Esophagus muscularis mucosa (tissue), 4 donors: ENCODE measurements at regions not wholly inside any gene's neighbourhood (a gene's known extent, or its start where the extent isn't known, plus 50 kb on each side); places are given as distances from the start of the nearest gene placed in this dataset.

ENCODE experiments used
- EP300 ChIP-seq: sonication (generic); formaldehyde crosslinking; IDR thresholded peaks from one replicate; pipeline ENCODE4 v1.6.1; 2017; ENCODE audit warnings: antibody characterized with exemption
- POLR2A ChIP-seq: fragments of 450-650 bp; IDR thresholded peaks from one replicate; pipeline ENCODE4 v1.6.1; 2017; ENCODE audit warnings: antibody characterized with exemption, moderate library complexity, mild to moderate bottlenecking, low read depth
- POLR2AphosphoS5 ChIP-seq, 2 donors: sonication (generic); formaldehyde crosslinking; IDR thresholded peaks; one replicate each; pipeline ENCODE4 v1.6.1; 2017; ENCODE audit warnings: antibody characterized with exemption in 2 of 2
- TF ChIP-seq, protein P1 (sequence below), 3 experiments: fragments of 200-600 bp in 2 of 3; fragments of 450-650 bp in 1 of 3; sonication (generic) in 2 of 3; IDR thresholded peaks; one replicate each; pipeline ENCODE4 v1.5.1; 2017 to 2019; ENCODE audit warnings: antibody characterized with exemption in 3 of 3, mild to moderate bottlenecking in 2 of 3, moderate library complexity in 1 of 3

DNA sequence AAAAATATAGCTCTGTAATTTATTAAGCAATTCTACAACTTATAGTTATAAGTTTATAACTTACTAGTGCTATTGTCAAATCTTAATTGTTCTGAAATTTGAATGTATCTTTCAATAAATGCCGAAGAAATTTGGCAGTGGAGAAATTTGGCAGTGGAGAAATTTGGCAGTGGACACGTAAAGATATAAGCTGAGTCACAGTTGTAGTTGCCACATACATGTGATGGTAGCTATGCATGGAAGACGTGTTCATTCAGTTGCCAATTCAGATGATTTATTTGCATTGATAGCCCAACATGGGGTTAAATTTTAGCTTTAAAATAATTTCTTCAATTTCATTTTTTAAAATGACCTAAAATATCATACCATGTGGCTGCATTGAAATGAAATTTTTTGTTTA, 127.8 kb upstream of the NR4A3 start:
- TF ChIP-seq, protein P1, sequence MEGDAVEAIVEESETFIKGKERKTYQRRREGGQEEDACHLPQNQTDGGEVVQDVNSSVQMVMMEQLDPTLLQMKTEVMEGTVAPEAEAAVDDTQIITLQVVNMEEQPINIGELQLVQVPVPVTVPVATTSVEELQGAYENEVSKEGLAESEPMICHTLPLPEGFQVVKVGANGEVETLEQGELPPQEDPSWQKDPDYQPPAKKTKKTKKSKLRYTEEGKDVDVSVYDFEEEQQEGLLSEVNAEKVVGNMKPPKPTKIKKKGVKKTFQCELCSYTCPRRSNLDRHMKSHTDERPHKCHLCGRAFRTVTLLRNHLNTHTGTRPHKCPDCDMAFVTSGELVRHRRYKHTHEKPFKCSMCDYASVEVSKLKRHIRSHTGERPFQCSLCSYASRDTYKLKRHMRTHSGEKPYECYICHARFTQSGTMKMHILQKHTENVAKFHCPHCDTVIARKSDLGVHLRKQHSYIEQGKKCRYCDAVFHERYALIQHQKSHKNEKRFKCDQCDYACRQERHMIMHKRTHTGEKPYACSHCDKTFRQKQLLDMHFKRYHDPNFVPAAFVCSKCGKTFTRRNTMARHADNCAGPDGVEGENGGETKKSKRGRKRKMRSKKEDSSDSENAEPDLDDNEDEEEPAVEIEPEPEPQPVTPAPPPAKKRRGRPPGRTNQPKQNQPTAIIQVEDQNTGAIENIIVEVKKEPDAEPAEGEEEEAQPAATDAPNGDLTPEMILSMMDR (IDR thresholded peaks at IDR 0.05), result no peak
- no peak for TF ChIP-seq POLR2A
- TF ChIP-seq POLR2AphosphoS5 (IDR thresholded peaks at IDR 0.05), result no peak
- TF ChIP-seq EP300, result no peak
